K562 (cell line): ENCODE measurements at regions not wholly inside any gene's neighbourhood (a gene's known extent, or its start where the extent isn't known, plus 50 kb on each side); places are given as distances from the start of the nearest gene placed in this dataset.

Source experiments
- CEBPB ChIP-seq: fragments of 450-650 bp; IDR thresholded peaks from 2 replicates; pipeline ENCODE4 v1.6.1; 2016; ENCODE audit warnings: missing genetic modification characterization, missing compliant biosample characterization
- CREB1 ChIP-seq, 2 experiments: sonication (generic) in 1 of 2; formaldehyde crosslinking in 1 of 2; IDR thresholded peaks; 2 replicates each; pipeline versions ENCODE4 v1.6.1 to v1.8.0; 2012 to 2022; ENCODE audit warnings: inconsistent platforms in 1 of 2, mild to moderate bottlenecking in 1 of 2, missing genetic modification reagents in 1 of 2, moderate library complexity in 1 of 2
- ELF1 ChIP-seq: fragments of 200-800 bp; sonication (Bioruptor generic); IDR thresholded peaks from 2 replicates; pipeline ENCODE4 v1.6.1; 2016; ENCODE audit warnings: missing genetic modification characterization, missing compliant biosample characterization
- EWSR1 ChIP-seq: fragments of 450-650 bp; IDR thresholded peaks from 2 replicates; pipeline ENCODE4 v1.6.1; 2018; ENCODE audit warnings: borderline replicate concordance, mild to moderate bottlenecking, low read depth, moderate library complexity; ENCODE audit not compliant: partially characterized antibody
- GABPA ChIP-seq: fragments of 200-800 bp; sonication (Bioruptor generic); conservative IDR thresholded peaks from 2 replicates; pipeline ENCODE4 v1.6.1; 2016; ENCODE audit warnings: low read depth, missing genetic modification characterization, missing compliant biosample characterization
- HDAC2 ChIP-seq: fragments of 450-650 bp; IDR thresholded peaks from 2 replicates; pipeline ENCODE4 v1.6.1; 2016; ENCODE audit warnings: mild to moderate bottlenecking
- KAT8 ChIP-seq: fragments of 450-650 bp; IDR thresholded peaks from 2 replicates; pipeline ENCODE4 v1.6.1; 2016; ENCODE audit warnings: low read depth, mild to moderate bottlenecking
- RAD21 ChIP-seq, 2 experiments: fragments of 250-450 bp in 1 of 2; fragments of 450-650 bp in 1 of 2; sonication (Bioruptor Pico) in 1 of 2; formaldehyde crosslinking in 1 of 2; IDR thresholded peaks in 1 of 2; conservative IDR thresholded peaks in 1 of 2; 2 replicates each; pipeline versions ENCODE4 v1.4.0 to v1.8.0; 2020 to 2022; ENCODE audit warnings: mild to moderate bottlenecking in 2 of 2, moderate library complexity in 1 of 2
- RCOR1 ChIP-seq, 2 experiments: IDR thresholded peaks; 2 replicates each; pipeline ENCODE4 v1.6.1; 2012; ENCODE audit warnings: low read depth in 2 of 2, low read length in 2 of 2, borderline replicate concordance in 1 of 2, improper control_type of control experiment in 1 of 2
- SMAD1 ChIP-seq: fragments of 150-350 bp; IDR thresholded peaks from 2 replicates; pipeline ENCODE4 v1.6.1; 2014; ENCODE audit warnings: low read length, low read depth; ENCODE audit not compliant: partially characterized antibody
- TF ChIP-seq, protein P1 (sequence below), 2 experiments: fragments of 450-650 bp in 1 of 2; IDR thresholded peaks; 2 replicates each; pipeline ENCODE4 v1.6.1; 2011 to 2017; ENCODE audit warnings: low read depth in 2 of 2, antibody characterized with exemption in 1 of 2, borderline replicate concordance in 1 of 2, low read length in 1 of 2, mild to moderate bottlenecking in 1 of 2, mixed read lengths in 1 of 2; ENCODE audit not compliant: control insufficient read depth in 1 of 2
- TF ChIP-seq, protein P2 (sequence below), 2 experiments: fragments of 450-650 bp in 1 of 2; sonication (generic) in 1 of 2; formaldehyde crosslinking in 1 of 2; IDR thresholded peaks in 1 of 2; conservative IDR thresholded peaks in 1 of 2; 2 replicates each; pipeline versions ENCODE4 v1.6.1 to v1.8.1; 2016 to 2023; ENCODE audit warnings: mild to moderate bottlenecking in 2 of 2, moderate library complexity in 2 of 2, inconsistent platforms in 1 of 2, missing genetic modification reagents in 1 of 2

DNA sequence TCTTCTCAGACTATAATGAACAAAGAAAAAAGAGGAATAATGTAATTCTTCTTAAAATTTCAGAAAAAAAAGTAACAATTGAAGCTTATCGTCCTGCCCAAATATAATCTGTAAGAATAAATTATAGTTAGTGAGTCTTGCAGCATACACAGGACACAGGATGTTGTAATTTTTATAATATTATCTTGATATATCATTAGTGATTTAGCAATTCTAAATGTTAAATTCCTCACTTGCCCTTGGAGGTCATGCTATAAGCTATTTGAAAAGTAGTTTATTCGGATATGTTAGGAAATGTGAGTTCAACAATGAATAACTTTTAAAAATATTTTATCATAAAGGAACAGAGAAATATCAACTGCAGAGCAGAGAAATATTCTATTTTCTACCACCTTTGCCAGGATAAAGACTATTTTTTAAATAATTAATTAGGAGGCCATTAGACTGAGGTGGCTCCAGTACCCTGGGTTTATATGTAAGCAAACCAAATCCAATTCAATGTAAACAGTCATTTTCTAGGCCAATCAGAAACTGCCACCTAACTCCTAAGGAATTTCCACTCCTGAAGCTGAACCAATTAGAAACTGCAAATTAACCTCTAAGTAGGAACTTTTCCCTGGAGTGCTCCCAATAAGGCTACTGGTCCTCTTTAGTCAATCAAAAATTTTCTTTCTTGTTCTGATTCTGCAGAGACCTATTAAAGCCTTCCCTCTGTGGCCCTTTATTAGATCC, 1109.3 kb downstream of the ROBO2 start:
- TF ChIP-seq ELF1, result no peak
- TF ChIP-seq HDAC2, result no peak
- TF ChIP-seq RCOR1 (IDR thresholded peaks at IDR 0.05; ENCODE audit: borderline replicate concordance in 1 of 2, low read depth in 2 of 2, low read length in 2 of 2), result no peak
- TF ChIP-seq, protein P1, sequence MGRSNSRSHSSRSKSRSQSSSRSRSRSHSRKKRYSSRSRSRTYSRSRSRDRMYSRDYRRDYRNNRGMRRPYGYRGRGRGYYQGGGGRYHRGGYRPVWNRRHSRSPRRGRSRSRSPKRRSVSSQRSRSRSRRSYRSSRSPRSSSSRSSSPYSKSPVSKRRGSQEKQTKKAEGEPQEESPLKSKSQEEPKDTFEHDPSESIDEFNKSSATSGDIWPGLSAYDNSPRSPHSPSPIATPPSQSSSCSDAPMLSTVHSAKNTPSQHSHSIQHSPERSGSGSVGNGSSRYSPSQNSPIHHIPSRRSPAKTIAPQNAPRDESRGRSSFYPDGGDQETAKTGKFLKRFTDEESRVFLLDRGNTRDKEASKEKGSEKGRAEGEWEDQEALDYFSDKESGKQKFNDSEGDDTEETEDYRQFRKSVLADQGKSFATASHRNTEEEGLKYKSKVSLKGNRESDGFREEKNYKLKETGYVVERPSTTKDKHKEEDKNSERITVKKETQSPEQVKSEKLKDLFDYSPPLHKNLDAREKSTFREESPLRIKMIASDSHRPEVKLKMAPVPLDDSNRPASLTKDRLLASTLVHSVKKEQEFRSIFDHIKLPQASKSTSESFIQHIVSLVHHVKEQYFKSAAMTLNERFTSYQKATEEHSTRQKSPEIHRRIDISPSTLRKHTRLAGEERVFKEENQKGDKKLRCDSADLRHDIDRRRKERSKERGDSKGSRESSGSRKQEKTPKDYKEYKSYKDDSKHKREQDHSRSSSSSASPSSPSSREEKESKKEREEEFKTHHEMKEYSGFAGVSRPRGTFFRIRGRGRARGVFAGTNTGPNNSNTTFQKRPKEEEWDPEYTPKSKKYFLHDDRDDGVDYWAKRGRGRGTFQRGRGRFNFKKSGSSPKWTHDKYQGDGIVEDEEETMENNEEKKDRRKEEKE (IDR thresholded peaks at IDR 0.05; ENCODE audit: borderline replicate concordance in 1 of 2, control insufficient read depth in 1 of 2, low read depth in 2 of 2, low read length in 1 of 2), result no peak
- no peak for TF ChIP-seq GABPA (tag)
- TF ChIP-seq, protein P2, sequence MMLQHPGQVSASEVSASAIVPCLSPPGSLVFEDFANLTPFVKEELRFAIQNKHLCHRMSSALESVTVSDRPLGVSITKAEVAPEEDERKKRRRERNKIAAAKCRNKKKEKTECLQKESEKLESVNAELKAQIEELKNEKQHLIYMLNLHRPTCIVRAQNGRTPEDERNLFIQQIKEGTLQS (IDR thresholded peaks at IDR 0.05), result no peak
- TF ChIP-seq, protein P2 (CRISPR knock-in tag; conservative IDR thresholded peaks at IDR 0.05), result no peak
- no peak for TF ChIP-seq SMAD1
- TF ChIP-seq CEBPB, result no peak
- no peak for TF ChIP-seq CREB1 (IDR thresholded peaks at IDR 0.05)
- TF ChIP-seq CREB1 (CRISPR knock-in tag; IDR thresholded peaks at IDR 0.05), result no peak
- TF ChIP-seq KAT8, result no peak
- TF ChIP-seq RAD21 (CRISPR knock-in tag; conservative IDR thresholded peaks at IDR 0.05 in 1 of 2, IDR thresholded peaks at IDR 0.05 in 1 of 2), result no peak
- TF ChIP-seq EWSR1, result no peak
